GM18498 (cell line): ENCODE measurements at regions not wholly inside any gene's neighbourhood (a gene's known extent, or its start where the extent isn't known, plus 50 kb on each side); places are given as distances from the start of the nearest gene placed in this dataset.

Experiments used
- ATAC-seq: cut with Tn5 transposase; IDR thresholded peaks from one replicate; pipeline ENCODE4 v1.9.1; 2021; ENCODE audit warnings: mild to moderate bottlenecking, moderate library complexity; ENCODE audit not compliant: unreplicated experiment

DNA sequence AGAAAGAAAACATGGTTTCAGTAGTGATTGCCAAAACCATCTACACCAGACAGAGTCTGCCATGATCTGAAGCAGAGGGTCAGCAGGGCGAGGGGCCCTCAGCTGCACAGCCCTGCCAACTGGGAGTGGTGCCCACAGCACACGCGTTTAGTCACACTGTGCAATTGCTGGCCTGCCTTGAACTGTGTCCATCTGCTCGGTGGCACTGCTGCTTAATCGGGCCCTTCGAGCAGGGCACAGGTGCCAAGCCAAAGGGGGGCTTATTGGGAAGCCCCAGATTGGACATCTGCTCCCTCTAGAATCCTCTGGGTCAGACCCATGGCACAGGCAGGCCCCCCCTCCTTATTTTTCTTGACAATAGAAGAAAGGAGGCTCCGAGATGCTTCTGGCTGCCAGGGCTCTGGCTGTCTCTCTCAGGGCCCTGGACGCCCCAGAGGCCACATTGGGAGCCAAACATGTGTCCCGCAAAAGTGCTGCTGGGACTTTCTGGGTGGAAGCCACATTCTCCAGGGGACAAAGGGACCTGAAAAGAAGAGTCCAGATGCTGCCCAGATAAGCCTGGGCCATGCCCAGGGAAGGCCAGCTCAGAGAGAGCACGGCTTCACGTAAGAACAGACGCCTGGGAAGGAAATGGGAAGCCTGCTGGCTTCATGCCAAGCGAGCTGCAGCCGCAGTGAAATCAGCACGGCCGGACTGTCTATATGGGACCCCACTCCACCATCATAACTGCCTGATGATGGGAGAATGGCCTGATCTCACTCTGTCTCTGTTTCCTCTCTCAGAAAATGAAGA is 349.2 kb downstream of the GADD45G start:
- no peak for ATAC-seq

DNA sequence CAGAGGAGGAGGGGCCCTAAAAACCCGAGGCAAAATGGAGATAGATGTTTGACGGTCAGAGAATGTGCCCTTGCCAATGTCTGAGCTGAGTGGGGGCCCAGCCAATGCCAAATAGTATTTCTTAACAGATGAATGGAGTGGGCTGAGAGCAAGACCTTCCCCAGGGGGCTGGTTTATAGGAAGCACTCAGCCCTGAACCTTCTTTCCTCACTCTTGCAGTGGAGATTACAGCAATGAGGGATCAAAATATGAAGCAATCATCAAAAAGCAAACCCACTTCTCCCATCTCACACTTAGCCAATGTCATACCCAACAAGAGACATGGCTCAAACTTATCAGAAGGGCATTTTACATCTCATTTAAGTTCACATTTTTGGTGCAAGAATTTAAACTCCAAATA is 350.3 kb downstream of the GADD45G start:
- no peak for ATAC-seq

DNA sequence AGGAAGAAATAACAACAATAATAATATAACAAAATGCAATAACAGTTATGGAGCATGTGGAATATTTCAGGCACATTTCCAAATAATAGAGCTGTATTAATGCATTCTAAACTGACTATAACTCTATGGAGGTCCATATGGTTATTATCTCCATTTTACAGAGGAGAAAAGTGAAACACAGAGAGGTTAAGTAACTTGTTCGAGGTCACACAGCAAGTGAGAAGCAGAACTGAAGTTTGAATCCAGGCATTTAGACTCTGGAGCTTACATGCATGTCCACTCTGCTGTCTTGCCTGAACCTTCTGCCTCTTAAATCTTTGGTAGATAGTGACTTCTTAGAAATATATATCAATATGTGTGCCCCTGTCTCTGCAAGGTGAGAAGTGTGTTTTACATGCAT is 350.8 kb downstream of the GADD45G start:
- no peak for ATAC-seq

DNA sequence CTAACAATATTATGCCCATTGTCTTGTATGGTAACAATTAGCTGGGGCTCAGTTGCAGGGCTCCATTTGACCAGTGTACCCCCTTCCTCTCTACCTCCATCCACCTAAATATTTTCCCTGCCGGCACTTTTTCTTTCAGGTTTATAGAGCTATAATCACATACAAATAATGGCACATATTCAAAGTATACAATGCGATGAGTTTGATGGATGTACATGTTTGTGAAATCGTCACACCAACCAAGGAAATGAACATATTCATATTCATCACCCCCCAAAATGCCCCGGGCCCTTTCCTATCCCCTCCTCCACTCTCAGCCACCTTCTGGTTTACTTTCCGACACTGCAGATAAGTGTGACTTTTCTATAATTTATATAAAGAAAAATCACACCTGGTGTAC is 351.5 kb downstream of the GADD45G start:
- ATAC-seq = no peak

DNA sequence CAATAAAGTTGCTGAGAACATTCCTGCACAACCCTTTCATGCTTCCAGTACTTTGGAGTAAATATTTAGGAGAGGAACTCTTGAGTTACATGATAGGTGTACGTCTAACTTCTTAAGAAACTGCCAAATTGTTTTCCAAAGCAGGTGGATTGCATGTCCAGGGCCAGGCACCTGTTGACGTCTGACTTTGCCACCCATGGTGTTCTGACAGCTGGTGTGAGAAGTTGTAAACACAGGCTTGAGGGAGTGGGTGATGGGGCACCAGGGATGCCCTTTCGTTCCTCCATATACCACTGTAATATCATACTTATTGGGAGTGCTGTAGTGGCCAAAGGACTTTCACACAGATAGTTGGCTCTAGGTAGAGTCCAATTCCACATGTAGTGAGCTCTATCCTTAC is 352.1 kb downstream of the GADD45G start:
- no peak for ATAC-seq

DNA sequence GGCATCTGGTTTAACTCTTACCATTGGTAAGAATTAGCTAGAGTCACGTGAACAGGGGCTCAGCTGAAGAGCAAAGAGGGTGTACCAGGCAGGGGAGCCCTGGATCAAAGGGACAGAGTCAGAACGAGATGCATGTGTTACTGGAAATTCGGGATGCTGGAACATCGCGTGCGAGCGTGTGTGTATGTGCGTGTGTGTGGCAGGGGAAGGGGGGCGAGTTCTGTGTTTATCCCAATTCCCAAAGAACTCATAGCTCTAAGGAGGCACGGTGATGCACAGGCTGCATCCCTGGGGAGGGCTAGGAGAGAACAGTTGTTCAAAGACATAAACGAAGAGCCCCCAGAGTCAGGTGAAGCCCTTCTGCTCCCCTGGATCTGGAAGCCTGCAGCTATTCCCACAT is 353.3 kb downstream of the GADD45G start:
- ATAC-seq = no peak

DNA sequence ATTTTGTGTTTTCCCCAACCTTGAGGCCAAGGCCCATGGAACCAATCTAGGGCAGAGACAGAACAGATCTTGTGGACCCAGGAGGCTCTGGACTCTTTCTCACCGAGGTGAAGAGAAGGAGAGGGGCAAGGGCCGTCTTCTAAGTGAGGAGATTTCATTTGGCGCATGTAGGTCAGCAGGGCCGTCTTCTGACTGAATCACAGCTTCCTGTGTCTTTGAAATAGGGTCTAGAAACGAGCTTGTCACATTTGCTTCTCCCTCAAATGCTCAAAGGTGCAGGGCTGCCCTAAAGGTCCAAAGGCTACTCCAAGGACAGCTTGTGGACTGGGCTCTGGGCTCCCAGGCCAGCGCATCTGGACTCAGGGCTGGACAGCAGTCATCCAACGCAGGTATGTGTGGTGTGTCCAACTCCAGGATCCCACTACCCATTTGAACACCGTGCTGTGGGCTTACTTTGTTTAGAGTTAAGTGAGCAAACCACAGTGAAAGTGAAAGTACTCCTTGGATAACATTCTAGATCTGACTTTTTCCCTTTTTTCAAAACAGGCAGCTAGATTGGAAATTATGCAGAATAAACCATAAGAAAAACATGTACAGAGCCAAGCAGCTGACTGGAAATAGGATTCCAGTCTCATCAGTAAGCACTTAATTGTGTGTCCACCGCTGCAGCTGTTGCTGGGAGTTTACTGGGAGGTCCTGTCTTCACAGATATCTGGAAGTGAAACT is 357.0 kb downstream of the GADD45G start:
- no peak for ATAC-seq

DNA sequence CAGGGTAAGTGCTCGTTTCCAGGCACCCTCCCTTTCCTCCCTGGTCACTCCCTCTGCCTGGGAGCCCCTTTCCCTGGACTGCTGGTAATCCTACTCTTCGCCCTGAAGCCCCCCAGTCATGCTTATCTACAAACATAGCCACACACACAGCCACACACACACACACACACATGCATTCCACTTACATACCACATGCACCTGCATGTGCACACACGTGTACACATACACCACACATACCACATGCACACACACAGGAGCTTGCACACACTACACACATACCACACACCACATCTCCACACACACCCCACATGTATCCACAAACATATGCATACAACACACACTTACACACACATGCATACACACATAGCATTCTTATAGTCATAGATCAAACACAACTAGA is 358.5 kb downstream of the GADD45G start:
- no peak for ATAC-seq

DNA sequence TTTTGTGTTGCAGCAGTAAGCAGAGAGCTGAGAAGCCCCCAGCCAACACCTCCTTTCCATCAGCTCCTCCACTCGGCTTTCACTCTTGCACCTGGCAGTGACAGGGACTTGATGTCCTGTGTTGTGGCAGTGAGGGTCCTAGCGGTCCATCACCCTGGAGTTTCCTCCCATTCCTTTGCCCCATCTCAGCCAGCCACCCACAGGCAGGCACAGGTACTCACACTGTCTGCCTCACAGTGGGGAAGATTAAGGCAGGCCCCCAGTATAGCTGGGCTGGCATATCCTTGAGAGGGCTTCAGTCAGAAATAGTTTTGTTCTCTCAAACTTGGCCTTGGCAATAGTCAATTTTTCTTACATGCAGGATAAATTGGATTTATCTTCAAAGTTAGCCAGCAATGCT is 362.7 kb downstream of the GADD45G start:
- no peak for ATAC-seq

DNA sequence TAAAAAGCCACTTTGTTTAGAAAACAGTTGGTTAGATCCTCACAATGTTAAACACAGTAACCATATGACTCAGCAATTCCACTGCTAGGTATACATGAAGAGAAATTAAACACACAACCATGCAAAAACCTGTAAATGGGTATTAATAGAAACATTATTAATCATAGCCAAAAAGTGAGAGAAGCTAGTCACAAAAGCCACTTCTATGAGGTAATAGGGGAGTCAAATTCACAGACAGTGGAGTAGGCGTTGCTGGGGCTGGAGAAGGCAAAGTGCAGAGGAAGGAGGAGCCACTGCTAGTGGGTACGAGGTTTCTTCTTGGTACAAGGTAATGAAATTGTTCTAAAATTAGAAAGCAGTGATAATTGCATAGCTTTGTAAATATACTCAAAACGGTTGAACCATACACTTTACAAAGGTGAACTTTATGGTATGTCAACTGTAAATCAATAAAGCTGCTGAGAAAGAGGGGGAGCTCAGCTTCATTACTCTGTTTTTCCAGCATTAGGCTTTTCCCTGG is 364.4 kb downstream of the GADD45G start:
- ATAC-seq = no peak

DNA sequence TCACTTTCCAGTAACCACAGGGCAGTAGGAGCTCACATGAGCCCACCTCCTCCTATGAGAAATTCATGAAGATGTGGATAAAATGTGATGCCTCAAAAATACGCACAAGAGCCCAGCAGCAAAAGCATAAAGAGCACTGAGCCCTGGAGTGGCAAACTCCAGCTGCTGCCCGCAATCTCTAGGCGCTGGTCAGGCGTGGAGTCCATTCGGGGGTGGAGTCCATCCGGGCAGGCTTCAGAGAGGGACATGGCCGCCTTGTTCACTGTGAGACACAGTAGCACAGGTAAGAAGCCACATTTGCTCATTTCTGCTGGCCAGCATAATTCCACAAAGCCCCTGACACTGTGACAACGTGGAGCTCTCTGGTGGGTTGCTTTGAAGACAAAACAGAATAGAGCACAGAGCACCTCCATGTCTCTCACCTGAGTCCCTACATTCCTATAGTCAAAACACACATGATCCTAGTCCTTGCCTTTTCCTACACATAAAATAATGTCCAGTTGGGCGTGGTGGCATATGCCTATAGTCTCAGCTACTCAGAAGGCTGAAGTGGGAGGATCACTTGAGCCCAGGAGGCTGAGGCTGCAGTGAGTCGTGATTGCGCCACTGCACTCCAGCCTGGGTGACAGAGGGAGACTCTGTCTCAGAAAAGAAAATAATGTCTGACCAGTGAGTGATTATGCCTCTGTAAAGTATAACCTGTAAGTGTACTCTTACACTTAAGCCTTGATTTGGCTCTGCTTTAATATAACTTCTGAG is 365.2 kb downstream of the GADD45G start:
- no peak for ATAC-seq

DNA sequence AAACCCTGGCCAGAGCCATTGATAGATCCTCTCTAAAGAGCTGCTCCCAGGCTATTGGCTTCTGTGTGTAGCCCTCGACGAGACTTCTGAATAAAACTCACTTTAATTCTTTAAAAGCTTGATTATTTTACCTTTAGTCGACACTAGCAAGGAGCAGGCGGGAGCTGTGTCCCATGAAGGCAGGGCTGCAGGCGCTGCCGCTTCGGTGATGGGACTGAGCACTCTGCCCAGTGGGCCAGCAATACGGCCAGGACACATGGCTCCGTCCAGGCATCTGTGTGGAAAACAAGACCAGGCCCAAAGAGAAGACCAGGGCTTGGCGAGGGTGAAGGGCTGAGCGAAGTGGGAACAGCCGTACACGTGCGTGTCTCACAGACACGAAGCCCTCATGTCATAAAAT is 365.9 kb downstream of the GADD45G start:
- no peak for ATAC-seq

DNA sequence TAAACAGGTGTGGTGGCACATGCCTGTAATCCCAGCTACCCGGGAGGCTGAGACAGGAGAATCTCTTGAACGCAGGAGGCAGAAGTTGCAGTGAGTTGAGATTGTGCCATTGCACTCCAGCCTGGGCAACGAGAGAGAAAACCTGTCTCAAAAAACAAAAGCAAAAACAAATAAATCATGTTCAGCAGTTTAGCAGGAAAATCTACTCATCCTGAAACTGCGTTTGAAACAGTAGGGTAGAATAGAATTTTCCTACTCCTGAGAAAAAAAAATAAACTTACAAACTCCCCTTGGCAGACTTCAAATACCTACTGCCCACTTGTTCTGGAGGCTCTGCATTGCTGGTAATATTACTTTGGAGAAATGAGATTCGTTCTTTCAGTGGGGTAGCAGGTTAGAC is 367.7 kb downstream of the GADD45G start:
- ATAC-seq = no peak

DNA sequence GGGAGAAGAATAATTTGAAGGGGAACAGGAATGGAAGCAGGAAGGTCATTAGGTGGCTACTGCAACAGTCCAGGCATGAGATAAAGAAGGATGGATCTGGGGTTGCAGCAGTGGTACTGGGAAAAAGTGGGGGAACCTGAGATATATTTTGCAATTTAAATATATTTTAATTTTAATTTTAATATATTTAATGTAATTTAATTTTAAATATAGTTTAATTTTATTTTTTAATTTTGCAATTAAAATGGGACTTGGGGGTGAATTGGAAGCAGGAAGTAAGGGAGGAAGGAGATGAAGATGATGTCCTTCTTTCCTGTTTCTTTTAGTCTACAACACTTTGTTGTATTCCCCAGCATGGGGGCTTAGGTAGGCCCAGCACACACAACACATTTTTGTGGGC is 369.8 kb downstream of the GADD45G start:
- no peak for ATAC-seq

DNA sequence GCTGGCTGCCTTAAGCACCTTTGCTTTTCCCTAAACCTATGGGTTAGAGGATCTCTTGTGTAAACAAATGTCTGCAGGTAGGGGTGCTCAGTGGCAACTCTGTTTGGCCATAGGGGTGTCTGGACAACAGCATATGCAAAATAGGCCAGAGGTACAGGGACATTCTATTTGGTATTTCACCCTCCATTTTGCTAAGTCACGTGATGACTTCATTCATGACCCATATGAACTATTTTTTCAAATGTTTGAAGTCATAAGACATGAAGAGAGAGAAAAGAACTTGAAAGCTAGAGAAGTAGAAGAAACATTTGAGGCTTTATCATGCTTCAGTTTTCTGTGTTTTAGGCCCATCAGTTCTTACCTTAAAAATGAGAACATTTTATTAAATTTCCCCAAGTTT is 370.2 kb downstream of the GADD45G start:
- no peak for ATAC-seq

DNA sequence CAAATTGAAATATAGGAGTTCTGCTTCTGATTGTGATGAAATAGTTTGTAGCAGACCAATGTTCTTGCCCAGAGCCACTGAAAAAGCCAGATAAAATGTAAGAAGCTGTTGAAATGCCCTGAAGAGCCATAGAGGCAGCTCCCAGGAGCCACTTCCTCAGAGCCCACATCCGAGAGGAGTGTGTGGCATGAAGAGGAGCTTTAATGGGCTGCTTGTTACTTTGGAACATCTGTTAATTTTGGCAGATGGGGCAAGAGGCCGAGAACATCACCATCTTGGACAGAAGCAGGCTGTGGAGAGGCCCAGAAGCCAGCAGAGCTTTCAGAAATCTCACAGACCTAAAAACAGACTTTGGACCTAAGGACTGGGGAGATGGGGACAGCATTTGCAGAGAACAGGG is 370.8 kb downstream of the GADD45G start:
- ATAC-seq = no peak

DNA sequence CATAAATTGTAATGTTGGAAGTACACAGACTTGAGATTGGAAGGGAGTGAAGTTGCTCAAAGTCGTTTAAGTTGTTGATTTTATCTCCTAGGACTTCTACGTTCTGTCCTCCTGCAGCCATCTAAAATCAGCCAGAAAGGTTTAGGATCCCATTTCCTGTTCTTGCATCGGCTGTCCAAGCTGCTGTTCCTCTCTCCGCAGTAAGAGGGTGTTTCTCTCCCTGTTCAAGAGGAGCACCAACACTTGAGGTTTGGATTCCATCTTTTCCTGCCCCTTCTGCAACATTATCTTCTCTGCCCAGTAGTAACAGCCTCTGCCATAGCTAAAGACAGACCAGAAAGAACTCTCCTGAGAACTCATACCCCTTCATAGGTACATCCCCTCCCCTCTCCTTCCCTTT is 373.4 kb downstream of the GADD45G start:
- no peak for ATAC-seq

DNA sequence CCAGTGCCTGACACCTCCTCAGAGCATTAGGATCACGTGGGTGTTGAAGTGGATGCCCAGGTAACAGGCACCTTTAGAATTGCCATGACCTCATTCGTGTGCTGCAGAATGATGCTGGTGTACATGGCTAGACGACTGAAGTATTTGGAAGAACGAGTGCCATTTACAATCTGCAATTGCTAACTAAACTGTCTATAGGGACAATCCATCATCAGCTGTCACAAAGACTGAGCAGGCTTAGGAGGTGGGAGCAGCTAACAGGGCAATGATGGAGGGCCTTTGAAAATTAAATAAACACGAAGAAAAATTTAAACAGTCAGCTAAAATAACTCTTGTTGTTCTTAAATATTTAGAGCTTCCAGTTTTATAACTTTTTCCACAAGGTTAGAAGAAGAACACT is 375.8 kb downstream of the GADD45G start:
- ATAC-seq = no peak

DNA sequence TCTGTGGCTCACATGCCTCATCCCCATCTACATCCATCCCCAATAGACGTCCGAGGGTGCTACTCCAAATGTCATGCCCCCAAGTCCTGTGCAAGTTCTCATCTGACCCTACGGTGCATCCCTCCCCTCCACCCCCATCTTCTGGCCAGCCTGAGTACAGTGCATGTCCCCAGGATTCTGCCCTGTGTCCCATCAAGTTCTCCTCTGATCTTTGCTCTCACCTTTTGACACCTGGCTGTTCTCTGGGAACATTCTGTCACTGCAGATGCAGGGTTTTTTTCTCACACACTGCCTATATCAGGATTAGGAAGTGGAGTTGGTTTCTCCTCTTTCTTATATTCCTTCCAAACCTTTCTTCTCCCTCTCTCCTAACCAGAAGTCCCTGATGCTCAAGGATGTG is 377.2 kb downstream of the GADD45G start:
- ATAC-seq = no peak

DNA sequence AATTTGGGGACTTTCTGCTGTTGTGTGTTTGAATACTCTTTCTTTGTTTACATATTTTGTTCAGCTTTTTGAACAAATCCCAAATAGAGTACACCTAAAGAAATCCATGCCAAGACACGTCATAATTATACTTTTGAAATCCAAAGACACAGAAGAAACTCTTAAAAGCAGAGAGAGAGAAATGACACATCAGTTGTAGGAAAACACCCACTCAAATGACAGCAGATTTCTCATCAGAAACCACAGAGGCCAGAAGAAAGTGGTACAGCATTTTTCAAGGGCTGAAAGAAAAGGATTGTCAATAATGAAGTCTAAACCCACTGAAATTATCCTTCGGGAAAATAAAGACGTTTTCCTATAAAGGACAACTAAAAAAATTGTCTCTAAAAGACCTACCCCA is 378.6 kb downstream of the GADD45G start:
- ATAC-seq = no peak

DNA sequence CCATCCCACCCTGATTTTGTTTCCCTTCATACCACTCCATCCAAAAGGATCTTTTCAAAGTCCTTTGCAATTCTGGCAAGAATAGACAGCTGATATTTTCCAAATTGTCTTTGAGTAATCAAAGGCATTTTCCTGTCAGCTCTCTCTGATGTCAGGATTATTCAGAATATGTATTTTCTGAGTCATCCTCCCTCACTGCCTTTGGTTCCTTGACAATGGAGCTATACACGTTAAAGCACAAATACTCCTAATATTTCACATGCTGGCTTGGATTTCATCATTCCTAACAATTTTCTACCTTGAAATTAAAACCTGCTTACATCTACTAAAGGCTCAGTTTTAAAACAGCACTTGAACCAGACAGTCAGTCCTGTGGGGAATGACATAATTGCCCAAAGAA is 379.4 kb downstream of the GADD45G start:
- no peak for ATAC-seq

DNA sequence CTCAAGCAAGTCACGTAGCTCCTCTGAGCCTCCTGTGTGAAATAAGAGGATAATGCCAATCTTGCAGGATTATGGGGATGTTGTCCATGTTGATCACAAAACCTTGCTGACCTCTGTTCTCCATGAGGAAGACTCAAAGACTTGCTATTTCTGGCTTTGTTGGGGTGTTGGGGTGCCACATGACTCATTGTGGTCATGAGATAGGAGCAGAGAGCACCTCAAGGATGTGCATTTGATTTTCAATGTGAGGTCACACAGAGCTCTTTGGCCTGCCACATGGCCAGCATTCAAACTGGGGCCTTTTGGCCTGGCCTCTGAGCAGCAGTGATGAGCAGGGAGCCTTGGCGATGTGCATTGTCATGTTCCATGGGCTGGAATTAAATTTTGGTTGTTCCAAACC is 380.3 kb downstream of the GADD45G start:
- no peak for ATAC-seq
